Caco-2 (cell line): ENCODE measurements at regions not wholly inside any gene's neighbourhood (a gene's known extent, or its start where the extent isn't known, plus 50 kb on each side); places are given as distances from the start of the nearest gene placed in this dataset.

Experiments used
- BruUV-seq: library from RNA; stranded (reverse); fragments of 400-500 nt; replicated peaks from 2 replicates; lab custom pipeline; 2021; lab: Mats Ljungman, UMichigan
- CTCF ChIA-PET: fragments of 300-600 bp; sonication (Branson Sonifier 250); formaldehyde crosslinking; loops from one replicate; lab custom pipeline; 2022; ENCODE audit warnings: antibody characterized with exemption; lab: Charles Lee
- POLR2A ChIA-PET: fragments of 300-600 bp; sonication (Branson Sonifier 250); formaldehyde crosslinking; loops from one replicate; lab custom pipeline; 2022; ENCODE audit warnings: antibody characterized with exemption; lab: Charles Lee
- DNase-seq, 2 experiments: peaks; one replicate each; pipeline versions ENCODE4 v3.0.0 to v3.0.0-alpha.2; 2020 to 2022
- H3K27me3 ChIP-seq: replicated peaks from 2 replicates; pipeline ENCODE4 v1.6.0; 2011; ENCODE audit warnings: low read length; ENCODE audit not compliant: control insufficient read depth, insufficient read depth
- H3K36me3 ChIP-seq: 2 replicates; pipeline ENCODE4 v1.5.1; 2011; ENCODE audit warnings: low read length; ENCODE audit not compliant: control insufficient read depth, insufficient read depth
- H3K4me1 ChIP-seq: fragments of 250-450 bp; sonication (Bioruptor Pico); 2 replicates; pipeline ENCODE4 v1.5.1; 2020; ENCODE audit warnings: mild to moderate bottlenecking
- H3K4me3 ChIP-seq: 2 replicates; pipeline ENCODE4 v1.5.1; 2011; ENCODE audit warnings: low read depth, mild to moderate bottlenecking, control low read depth, low read length
- H3K9me3 ChIP-seq: fragments of 250-450 bp; sonication (Bioruptor Pico); 2 replicates; pipeline ENCODE4 v1.5.1; 2020; ENCODE audit warnings: mild to moderate bottlenecking, moderate library complexity
- H3K27ac Mint-ChIP-seq: one replicate; pipeline ENCODE4 v1.8.0; 2022; ENCODE audit warnings: mixed read lengths; ENCODE audit not compliant: unreplicated experiment
- H3K27me3 Mint-ChIP-seq: one replicate; pipeline ENCODE4 v1.8.0; 2022; ENCODE audit warnings: mixed read lengths; ENCODE audit not compliant: insufficient read depth, unreplicated experiment
- H3K36me3 Mint-ChIP-seq: one replicate; pipeline ENCODE4 v1.8.0; 2022; ENCODE audit warnings: mild to moderate bottlenecking, mixed read lengths; ENCODE audit not compliant: insufficient read depth, unreplicated experiment
- H3K4me1 Mint-ChIP-seq: one replicate; pipeline ENCODE4 v1.8.0; 2022; ENCODE audit warnings: low read depth, mixed read lengths; ENCODE audit not compliant: unreplicated experiment
- H3K4me3 Mint-ChIP-seq: one replicate; pipeline ENCODE4 v1.8.0; 2022; ENCODE audit warnings: mild to moderate bottlenecking, moderate library complexity, mixed read lengths; ENCODE audit not compliant: unreplicated experiment
- H3K9me3 Mint-ChIP-seq: one replicate; pipeline ENCODE4 v1.8.0; 2022; ENCODE audit warnings: mixed read lengths; ENCODE audit not compliant: unreplicated experiment
- CTCF ChIP-seq, 2 experiments: fragments of 200-600 bp in 1 of 2; IDR thresholded peaks; 1 replicate in 1 of 2; 2 replicates in 1 of 2; pipeline versions ENCODE4 v1.5.1 to v1.8.0; 2011 to 2022; ENCODE audit warnings: antibody characterized with exemption in 1 of 2, control low read depth in 1 of 2, inconsistent platforms in 1 of 2, low read depth in 1 of 2, low read length in 1 of 2, mild to moderate bottlenecking in 1 of 2, moderate library complexity in 1 of 2; ENCODE audit not compliant: insufficient read depth in 1 of 2, severe bottlenecking in 1 of 2, unreplicated experiment in 1 of 2
- intact Hi-C: fragments of 100-400 bp; cut with micrococcal nuclease; formaldehyde crosslinking; loops from one replicate; pipeline ENCODE4 v1.10.0; 2022; ENCODE audit not compliant: unreplicated experiment

GRCh38 chr13:22111961-22112360, 441.1 kb downstream of the FGF9 start:
- intact Hi-C loops = no loop called here
- Histone ChIP-seq H3K4me3 (no peak overlapping the region), H3K27me3 (no peaks in the 10 kb centered on the region), H3K9me3 (no peaks in the 10 kb centered on the region), H3K36me3 (no peaks in the 10 kb centered on the region), H3K4me1 (peaks cover 16% of the 10 kb centered on the region)
- Mint-ChIP-seq H3K9me3 (no peaks in the 10 kb centered on the region), H3K27ac (no peak overlapping the region), H3K4me3 (no peak overlapping the region), H3K4me1 (peaks cover 13% of the 10 kb centered on the region), H3K36me3 (no peaks in the 10 kb centered on the region), H3K27me3 (no peaks in the 10 kb centered on the region)
- TF ChIP-seq CTCF (IDR thresholded peaks at IDR 0.05; ENCODE audit: insufficient read depth in 1 of 2, low read depth in 1 of 2, low read length in 1 of 2, severe bottlenecking in 1 of 2, unreplicated experiment in 1 of 2) = no peak
- BruUV-seq = no TSS peak
- ChIA-PET POLR2A (no interaction called here), CTCF (no interaction called here)
- no peak for DNase-seq

GRCh38 chr13:22112956-22113745, 442.3 kb downstream of the FGF9 start:
- no TSS peak for BruUV-seq
- ChIA-PET CTCF (no interaction called here), POLR2A (no interaction called here)
- Mint-ChIP-seq H3K36me3 (no peaks in the 10 kb centered on the region), H3K4me1 (peaks cover 11% of the 10 kb centered on the region), H3K27ac (no peak overlapping the region), H3K27me3 (no peaks in the 10 kb centered on the region), H3K4me3 (no peak overlapping the region), H3K9me3 (no peaks in the 10 kb centered on the region)
- TF ChIP-seq CTCF (IDR thresholded peaks at IDR 0.05; ENCODE audit: insufficient read depth in 1 of 2, low read depth in 1 of 2, low read length in 1 of 2, severe bottlenecking in 1 of 2, unreplicated experiment in 1 of 2) = no peak
- intact Hi-C loops = no loop called here
- no peaks in the 10 kb centered on the region for H3K36me3 ChIP-seq
- H3K4me3 ChIP-seq = no peak overlapping the region
- no peaks in the 10 kb centered on the region for H3K27me3 ChIP-seq
- no peak for DNase-seq
- no peaks in the 10 kb centered on the region for H3K9me3 ChIP-seq
- H3K4me1 ChIP-seq = peaks cover 7% of the 10 kb centered on the region

- TF ChIP-seq CTCF (IDR thresholded peaks at IDR 0.05; ENCODE audit: insufficient read depth in 1 of 2, low read depth in 1 of 2, low read length in 1 of 2, severe bottlenecking in 1 of 2, unreplicated experiment in 1 of 2) = no peak
- Mint-ChIP-seq H3K9me3 (no peaks in the 10 kb centered on the region), H3K4me1 (peaks cover 11% of the 10 kb centered on the region), H3K27ac (no peak overlapping the region), H3K36me3 (no peaks in the 10 kb centered on the region), H3K4me3 (no peak overlapping the region), H3K27me3 (no peaks in the 10 kb centered on the region)
- peaks cover 7% of the 10 kb centered on the region; the same call in 1 of the 2 replicates for H3K4me1 ChIP-seq
- no peaks in the 10 kb centered on the region for H3K36me3 ChIP-seq
- H3K4me3 ChIP-seq = no peak overlapping the region
- H3K27me3 ChIP-seq = no peaks in the 10 kb centered on the region
- no peak for DNase-seq
- intact Hi-C loops = no loop called here
- ChIA-PET POLR2A (no interaction called here), CTCF (no interaction called here)
- no peaks in the 10 kb centered on the region for H3K9me3 ChIP-seq
- no TSS peak for BruUV-seq
Observed at GRCh38 chr13:22114630-22115311, 443.9 kb downstream of the FGF9 start.
